ENCODE measurements at regions not wholly inside any gene's neighbourhood (a gene's known extent, or its start where the extent isn't known, plus 50 kb on each side); places are given as distances from the start of the nearest gene placed in this dataset.

GRCh38 chr10:4683137-4683536, 142.9 kb upstream of the AKR1E2 start (continued):
- TF ChIP-seq ZNF221 (tag by site-specific recombination; IDR thresholded peaks at IDR 0.05; ENCODE audit: borderline replicate concordance), result no peak

DNA sequence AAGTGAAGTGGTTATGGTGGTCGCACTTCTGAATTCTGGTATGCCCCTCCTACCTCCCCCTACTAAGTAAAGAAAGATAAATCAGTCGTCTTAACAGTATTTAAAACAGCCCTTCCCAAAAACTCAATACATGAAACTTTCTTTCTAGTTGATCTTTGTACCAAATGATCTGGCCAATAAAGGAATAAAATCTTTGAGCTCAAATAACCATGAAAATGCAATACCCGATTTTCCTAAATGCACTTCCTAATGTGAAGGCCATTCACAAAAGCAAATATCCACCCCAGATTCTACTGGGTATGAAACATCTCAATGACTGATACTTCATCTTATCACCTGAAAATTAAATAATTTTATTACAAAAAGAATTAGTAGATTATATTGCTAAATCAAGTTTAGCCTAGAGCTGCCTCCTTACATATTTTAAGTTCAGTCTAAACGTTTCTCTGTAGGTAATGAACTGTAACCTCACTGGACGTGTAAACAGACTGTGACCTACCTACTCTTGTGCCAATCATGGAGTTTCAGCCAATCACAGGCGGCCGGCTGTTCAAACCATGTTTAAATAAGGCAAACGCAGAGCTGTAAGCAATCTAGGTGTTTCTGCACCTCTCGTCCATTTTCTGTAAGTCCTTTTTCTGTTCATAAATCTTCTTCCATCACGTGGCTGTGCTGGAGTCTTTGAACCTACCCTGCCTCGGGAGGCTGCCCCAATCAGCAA, 146.9 kb upstream of the AKR1E2 start:
- 0 out of 2 replicates have a peak, but pooled peaks have one; percentile 16 for TF ChIP-seq PRDM10 (tag by site-specific recombination; IDR thresholded peaks at IDR 0.05)
- TF ChIP-seq, protein P1, sequence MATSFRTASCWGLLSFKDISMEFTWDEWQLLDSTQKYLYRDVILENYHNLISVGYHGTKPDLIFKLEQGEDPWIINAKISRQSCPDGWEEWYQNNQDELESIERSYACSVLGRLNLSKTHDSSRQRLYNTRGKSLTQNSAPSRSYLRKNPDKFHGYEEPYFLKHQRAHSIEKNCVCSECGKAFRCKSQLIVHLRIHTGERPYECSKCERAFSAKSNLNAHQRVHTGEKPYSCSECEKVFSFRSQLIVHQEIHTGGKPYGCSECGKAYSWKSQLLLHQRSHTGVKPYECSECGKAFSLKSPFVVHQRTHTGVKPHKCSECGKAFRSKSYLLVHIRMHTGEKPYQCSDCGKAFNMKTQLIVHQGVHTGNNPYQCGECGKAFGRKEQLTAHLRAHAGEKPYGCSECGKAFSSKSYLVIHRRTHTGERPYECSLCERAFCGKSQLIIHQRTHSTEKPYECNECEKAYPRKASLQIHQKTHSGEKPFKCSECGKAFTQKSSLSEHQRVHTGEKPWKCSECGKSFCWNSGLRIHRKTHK (tag by site-specific recombination; IDR thresholded peaks at IDR 0.05), result no peak
- Histone ChIP-seq H3K27ac (ENCODE audit: extremely low read depth, low read depth, low read length) (no peak overlapping the region), H3K9me3 (ENCODE audit: control insufficient read depth, insufficient read depth, low read depth, low read length) (no peaks in the 10 kb centered on the region), H3K4me1 (ENCODE audit: control insufficient read depth, insufficient read depth, low read length) (no peaks in the 10 kb centered on the region), H3K36me3 (ENCODE audit: control insufficient read depth in 2 of 2, insufficient read depth in 1 of 2, low read length in 2 of 2) (no peaks in the 10 kb centered on the region), H3K4me3 (ENCODE audit: low read depth, low read length) (no peak overlapping the region)
- CTCF ChIA-PET, result interaction anchor here (1.4 kb wide), 1 partner anchor 21 kb away, joined by 4 read pairs; no protein-coding TSS in a partner anchor
- POLR2A ChIA-PET, result no interaction called here

DNA sequence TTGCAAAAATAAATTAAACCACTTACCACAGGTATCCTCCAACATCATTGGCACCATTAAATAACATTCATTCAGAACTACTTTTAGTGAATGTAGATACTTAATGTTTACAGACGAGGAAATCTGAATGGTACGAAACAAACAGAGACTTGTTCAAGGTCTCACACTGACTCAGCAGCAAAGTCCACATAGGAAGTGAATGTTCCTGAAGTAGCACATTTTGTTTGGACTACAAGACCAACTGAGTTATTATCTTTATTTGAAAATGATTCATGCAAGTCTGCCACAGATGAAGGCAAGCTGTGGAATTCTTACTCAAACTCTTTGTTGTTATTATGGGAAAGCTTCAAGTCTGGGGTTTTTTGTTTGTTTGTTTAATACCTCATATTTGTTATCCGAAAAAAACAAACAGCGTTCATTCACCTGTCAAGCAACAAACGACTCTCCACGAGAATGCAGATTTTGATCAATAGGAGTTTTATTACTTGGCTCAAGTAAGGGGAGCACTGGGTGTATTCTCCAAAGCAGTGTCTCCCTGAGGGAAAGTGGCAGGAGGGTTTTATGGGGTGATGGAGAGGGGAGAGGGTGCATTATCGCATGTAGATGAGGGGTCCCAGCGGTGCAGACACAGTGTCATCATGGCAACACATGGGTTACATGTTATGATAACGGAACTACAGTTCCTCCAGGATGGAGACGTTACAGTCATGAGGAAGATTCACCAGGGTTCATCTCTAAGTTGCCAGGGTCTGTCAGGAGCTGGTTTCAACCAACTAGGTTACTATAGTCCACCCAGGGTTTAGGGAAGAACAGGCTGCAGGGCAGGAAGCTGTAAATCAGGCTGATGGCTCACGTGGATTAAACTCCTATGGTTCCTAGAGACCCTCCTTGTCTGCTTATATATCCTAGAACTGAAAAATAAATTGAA, 147.7 kb upstream of the AKR1E2 start:
- CTCF ChIA-PET, result interaction anchor here (1.4 kb wide), 1 partner anchor 20 kb away, joined by 4 read pairs; no protein-coding TSS in a partner anchor
- H3K27ac ChIP-seq (ENCODE audit: extremely low read depth, low read depth, low read length), result no peak overlapping the region
- no peaks in the 10 kb centered on the region for H3K9me3 ChIP-seq (ENCODE audit: control insufficient read depth, insufficient read depth, low read depth, low read length)

More for the DNA sequence above, 147.7 kb upstream of the AKR1E2 start:
- H3K4me1 ChIP-seq (ENCODE audit: control insufficient read depth, insufficient read depth, low read length), result no peaks in the 10 kb centered on the region
- no peak for TF ChIP-seq ZNF223 (tag by site-specific recombination; IDR thresholded peaks at IDR 0.05)
- no peak for TF ChIP-seq ZNF621 (tag by site-specific recombination; IDR thresholded peaks at IDR 0.05)
- no peak for TF ChIP-seq SCRT1 (tag by site-specific recombination; IDR thresholded peaks at IDR 0.05; ENCODE audit: borderline replicate concordance)
- TF ChIP-seq ZNF433 (tag by site-specific recombination; IDR thresholded peaks at IDR 0.05; ENCODE audit: low read depth), result no peak
- no peak for TF ChIP-seq ZNF324 (tag by site-specific recombination; IDR thresholded peaks at IDR 0.05)
- no peak for TF ChIP-seq EGR2 (tag by site-specific recombination; IDR thresholded peaks at IDR 0.05; ENCODE audit: low read depth)
- TF ChIP-seq ZNF23 (tag by site-specific recombination; IDR thresholded peaks at IDR 0.05; ENCODE audit: borderline replicate concordance), result no peak
- no peak for TF ChIP-seq ZNF610 (tag by site-specific recombination; IDR thresholded peaks at IDR 0.05; ENCODE audit: borderline replicate concordance)
- no peak for TF ChIP-seq ZNF266 (tag by site-specific recombination; IDR thresholded peaks at IDR 0.05; ENCODE audit: low read depth)
- TF ChIP-seq ZNF639 (tag by site-specific recombination; IDR thresholded peaks at IDR 0.05), result no peak
- POLR2A ChIA-PET, result no interaction called here
- H3K36me3 ChIP-seq (ENCODE audit: control insufficient read depth in 2 of 2, insufficient read depth in 1 of 2, low read length in 2 of 2), result no peaks in the 10 kb centered on the region
- no peak overlapping the region for H3K4me3 ChIP-seq (ENCODE audit: low read depth, low read length)
